WTC11 (cell line): ENCODE measurements at regions not wholly inside any gene's neighbourhood (a gene's known extent, or its start where the extent isn't known, plus 50 kb on each side); places are given as distances from the start of the nearest gene placed in this dataset.

Experiments used
- ATAC-seq: fragments of 200-7000 bp; cut with Tn5 transposase; 2 replicates; pipeline ENCODE4 v1.10.0; 2021; ENCODE audit warnings: mild to moderate bottlenecking, moderate library complexity
- CTCF ChIA-PET: fragments of 300-600 bp; sonication (Branson Sonifier 250); formaldehyde crosslinking; loops from one replicate; lab custom pipeline; 2021; ENCODE audit warnings: antibody characterized with exemption; lab: Charles Lee
- POLR2A ChIA-PET: fragments of 350-600 bp; sonication (Branson Sonifier 250); formaldehyde crosslinking; loops from one replicate; lab custom pipeline; 2021; ENCODE audit warnings: antibody characterized with exemption; lab: Charles Lee
- DNase-seq: peaks from one replicate; pipeline ENCODE4 v3.0.0; 2021; ENCODE audit warnings: low spot score
- H3K27ac Mint-ChIP-seq: 2 replicates; pipeline ENCODE4 v1.8.0; 2021; ENCODE audit warnings: mixed read lengths
- H3K27me3 Mint-ChIP-seq: 2 replicates; pipeline ENCODE4 v1.8.0; 2021; ENCODE audit warnings: low read depth, mild to moderate bottlenecking, moderate library complexity, mixed read lengths
- H3K36me3 Mint-ChIP-seq: 2 replicates; pipeline ENCODE4 v1.8.0; 2021; ENCODE audit warnings: mixed read lengths
- H3K4me1 Mint-ChIP-seq: 2 replicates; pipeline ENCODE4 v1.8.0; 2022; ENCODE audit warnings: mixed read lengths
- H3K4me3 Mint-ChIP-seq: 2 replicates; pipeline ENCODE4 v1.8.0; 2021; ENCODE audit warnings: mild to moderate bottlenecking, moderate library complexity, mixed read lengths
- H3K9me3 Mint-ChIP-seq: 2 replicates; pipeline ENCODE4 v1.8.0; 2021; ENCODE audit warnings: mixed read lengths
- CREB1 ChIP-seq: sonication (generic); formaldehyde crosslinking; IDR thresholded peaks from 2 replicates; pipeline ENCODE4 v1.8.0; 2023; ENCODE audit warnings: mild to moderate bottlenecking, missing genetic modification reagents
- CREM ChIP-seq: sonication (generic); formaldehyde crosslinking; IDR thresholded peaks from 2 replicates; pipeline ENCODE4 v1.8.1; 2022; ENCODE audit warnings: mild to moderate bottlenecking, missing genetic modification reagents, moderate library complexity
- PRRX2 ChIP-seq: fragments of 250-450 bp; sonication (Bioruptor Pico); IDR thresholded peaks from 2 replicates; pipeline ENCODE4 v1.8.0; 2021; ENCODE audit warnings: mild to moderate bottlenecking
- ZNF263 ChIP-seq: sonication (generic); formaldehyde crosslinking; IDR thresholded peaks from 2 replicates; pipeline ENCODE4 v1.8.1; 2022; ENCODE audit warnings: low read depth, mild to moderate bottlenecking, moderate library complexity, missing genetic modification reagents
- TF ChIP-seq, protein P1 (sequence below): fragments of 250-450 bp; sonication (Bioruptor Pico); IDR thresholded peaks from 2 replicates; pipeline ENCODE4 v1.9.0; 2021; ENCODE audit warnings: mild to moderate bottlenecking, borderline replicate concordance
- TF ChIP-seq, protein P2 (sequence below): sonication (generic); formaldehyde crosslinking; IDR thresholded peaks from 2 replicates; pipeline ENCODE4 v1.8.1; 2023; ENCODE audit warnings: mild to moderate bottlenecking, missing genetic modification reagents
- TF ChIP-seq, protein P3 (sequence below): sonication (generic); formaldehyde crosslinking; IDR thresholded peaks from 2 replicates; pipeline ENCODE4 v1.8.0; 2023; ENCODE audit warnings: mild to moderate bottlenecking, missing genetic modification reagents
- TF ChIP-seq, protein P4 (sequence below): sonication (generic); formaldehyde crosslinking; IDR thresholded peaks from 2 replicates; pipeline ENCODE4 v1.8.1; 2023; ENCODE audit warnings: mild to moderate bottlenecking, missing genetic modification reagents, moderate library complexity
- TF ChIP-seq, protein P5 (sequence below): sonication (generic); formaldehyde crosslinking; IDR thresholded peaks from 2 replicates; pipeline ENCODE4 v1.8.1; 2023; ENCODE audit warnings: mild to moderate bottlenecking, missing genetic modification reagents
- TF ChIP-seq, protein P6 (sequence below): sonication (generic); formaldehyde crosslinking; conservative IDR thresholded peaks from 2 replicates; pipeline ENCODE4 v1.8.1; 2023; ENCODE audit warnings: mild to moderate bottlenecking, low read depth, missing genetic modification reagents, moderate library complexity
- TF ChIP-seq, protein P7 (sequence below): fragments of 250-450 bp; sonication (Bioruptor Pico); IDR thresholded peaks from 2 replicates; pipeline ENCODE4 v1.9.0; 2021; ENCODE audit warnings: moderate library complexity, mild to moderate bottlenecking, inconsistent platforms, borderline replicate concordance
- TF ChIP-seq, protein P8 (sequence below): sonication (generic); formaldehyde crosslinking; IDR thresholded peaks from 2 replicates; pipeline ENCODE4 v1.8.1; 2022; ENCODE audit warnings: missing genetic modification reagents, borderline replicate concordance
- TF ChIP-seq, protein P9 (sequence below): sonication (generic); formaldehyde crosslinking; IDR thresholded peaks from 2 replicates; pipeline ENCODE4 v1.8.1; 2023; ENCODE audit warnings: mild to moderate bottlenecking, moderate library complexity, missing genetic modification reagents
- TF ChIP-seq, protein P10 (sequence below): sonication (generic); formaldehyde crosslinking; IDR thresholded peaks from 2 replicates; pipeline ENCODE4 v1.8.0; 2022; ENCODE audit warnings: mild to moderate bottlenecking, missing genetic modification reagents
- TF ChIP-seq, protein P11 (sequence below): sonication (generic); formaldehyde crosslinking; conservative IDR thresholded peaks from 2 replicates; pipeline ENCODE4 v1.8.1; 2022; ENCODE audit warnings: mild to moderate bottlenecking, missing genetic modification reagents
- TF ChIP-seq, protein P12 (sequence below): sonication (generic); formaldehyde crosslinking; IDR thresholded peaks from 2 replicates; pipeline ENCODE4 v1.8.1; 2022; ENCODE audit warnings: mild to moderate bottlenecking, moderate library complexity, missing genetic modification reagents

DNA sequence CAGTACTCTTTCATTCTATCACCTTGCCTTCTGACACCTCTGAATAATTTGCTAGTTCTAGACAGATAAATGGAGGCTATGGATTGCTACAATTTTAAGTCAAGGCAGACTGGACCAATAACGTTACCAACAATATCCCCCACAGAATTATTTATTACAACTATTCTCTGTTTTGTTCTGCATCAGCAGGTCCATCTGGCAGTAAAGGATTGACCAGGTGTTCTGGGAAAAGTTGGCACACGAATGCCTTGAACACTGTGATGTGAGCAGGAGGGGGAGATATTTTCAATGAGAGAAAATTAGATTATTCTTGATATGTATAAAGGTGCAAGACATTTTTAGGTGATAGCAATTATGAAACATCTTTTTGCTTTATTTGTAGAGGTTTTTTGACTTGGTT is 718.8 kb upstream of the TMPRSS15 start:
- ATAC-seq (no peak), DNase-seq (no peak)
- H3K27me3 Mint-ChIP-seq: peaks cover 34% of the 10 kb centered on the region
- 0 out of 2 replicates have a peak, but pooled peaks cover 6% of the 10 kb centered on the region for H3K36me3 Mint-ChIP-seq
- ChIA-PET POLR2A (no interaction called here), CTCF (no interaction called here)
- H3K4me3 Mint-ChIP-seq: no peak overlapping the region
- H3K4me1 Mint-ChIP-seq: peaks cover 50% of the 10 kb centered on the region
- peaks cover 14% of the 10 kb centered on the region for H3K9me3 Mint-ChIP-seq
- TF ChIP-seq ZNF263 (CRISPR knock-in tag): no peak
- TF ChIP-seq CREM (CRISPR knock-in tag): no peak
- TF ChIP-seq, protein P1, sequence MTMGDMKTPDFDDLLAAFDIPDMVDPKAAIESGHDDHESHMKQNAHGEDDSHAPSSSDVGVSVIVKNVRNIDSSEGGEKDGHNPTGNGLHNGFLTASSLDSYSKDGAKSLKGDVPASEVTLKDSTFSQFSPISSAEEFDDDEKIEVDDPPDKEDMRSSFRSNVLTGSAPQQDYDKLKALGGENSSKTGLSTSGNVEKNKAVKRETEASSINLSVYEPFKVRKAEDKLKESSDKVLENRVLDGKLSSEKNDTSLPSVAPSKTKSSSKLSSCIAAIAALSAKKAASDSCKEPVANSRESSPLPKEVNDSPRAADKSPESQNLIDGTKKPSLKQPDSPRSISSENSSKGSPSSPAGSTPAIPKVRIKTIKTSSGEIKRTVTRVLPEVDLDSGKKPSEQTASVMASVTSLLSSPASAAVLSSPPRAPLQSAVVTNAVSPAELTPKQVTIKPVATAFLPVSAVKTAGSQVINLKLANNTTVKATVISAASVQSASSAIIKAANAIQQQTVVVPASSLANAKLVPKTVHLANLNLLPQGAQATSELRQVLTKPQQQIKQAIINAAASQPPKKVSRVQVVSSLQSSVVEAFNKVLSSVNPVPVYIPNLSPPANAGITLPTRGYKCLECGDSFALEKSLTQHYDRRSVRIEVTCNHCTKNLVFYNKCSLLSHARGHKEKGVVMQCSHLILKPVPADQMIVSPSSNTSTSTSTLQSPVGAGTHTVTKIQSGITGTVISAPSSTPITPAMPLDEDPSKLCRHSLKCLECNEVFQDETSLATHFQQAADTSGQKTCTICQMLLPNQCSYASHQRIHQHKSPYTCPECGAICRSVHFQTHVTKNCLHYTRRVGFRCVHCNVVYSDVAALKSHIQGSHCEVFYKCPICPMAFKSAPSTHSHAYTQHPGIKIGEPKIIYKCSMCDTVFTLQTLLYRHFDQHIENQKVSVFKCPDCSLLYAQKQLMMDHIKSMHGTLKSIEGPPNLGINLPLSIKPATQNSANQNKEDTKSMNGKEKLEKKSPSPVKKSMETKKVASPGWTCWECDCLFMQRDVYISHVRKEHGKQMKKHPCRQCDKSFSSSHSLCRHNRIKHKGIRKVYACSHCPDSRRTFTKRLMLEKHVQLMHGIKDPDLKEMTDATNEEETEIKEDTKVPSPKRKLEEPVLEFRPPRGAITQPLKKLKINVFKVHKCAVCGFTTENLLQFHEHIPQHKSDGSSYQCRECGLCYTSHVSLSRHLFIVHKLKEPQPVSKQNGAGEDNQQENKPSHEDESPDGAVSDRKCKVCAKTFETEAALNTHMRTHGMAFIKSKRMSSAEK: no peak
- TF ChIP-seq, protein P2, sequence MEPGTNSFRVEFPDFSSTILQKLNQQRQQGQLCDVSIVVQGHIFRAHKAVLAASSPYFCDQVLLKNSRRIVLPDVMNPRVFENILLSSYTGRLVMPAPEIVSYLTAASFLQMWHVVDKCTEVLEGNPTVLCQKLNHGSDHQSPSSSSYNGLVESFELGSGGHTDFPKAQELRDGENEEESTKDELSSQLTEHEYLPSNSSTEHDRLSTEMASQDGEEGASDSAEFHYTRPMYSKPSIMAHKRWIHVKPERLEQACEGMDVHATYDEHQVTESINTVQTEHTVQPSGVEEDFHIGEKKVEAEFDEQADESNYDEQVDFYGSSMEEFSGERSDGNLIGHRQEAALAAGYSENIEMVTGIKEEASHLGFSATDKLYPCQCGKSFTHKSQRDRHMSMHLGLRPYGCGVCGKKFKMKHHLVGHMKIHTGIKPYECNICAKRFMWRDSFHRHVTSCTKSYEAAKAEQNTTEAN (CRISPR knock-in tag): no peak
- TF ChIP-seq, protein P3, sequence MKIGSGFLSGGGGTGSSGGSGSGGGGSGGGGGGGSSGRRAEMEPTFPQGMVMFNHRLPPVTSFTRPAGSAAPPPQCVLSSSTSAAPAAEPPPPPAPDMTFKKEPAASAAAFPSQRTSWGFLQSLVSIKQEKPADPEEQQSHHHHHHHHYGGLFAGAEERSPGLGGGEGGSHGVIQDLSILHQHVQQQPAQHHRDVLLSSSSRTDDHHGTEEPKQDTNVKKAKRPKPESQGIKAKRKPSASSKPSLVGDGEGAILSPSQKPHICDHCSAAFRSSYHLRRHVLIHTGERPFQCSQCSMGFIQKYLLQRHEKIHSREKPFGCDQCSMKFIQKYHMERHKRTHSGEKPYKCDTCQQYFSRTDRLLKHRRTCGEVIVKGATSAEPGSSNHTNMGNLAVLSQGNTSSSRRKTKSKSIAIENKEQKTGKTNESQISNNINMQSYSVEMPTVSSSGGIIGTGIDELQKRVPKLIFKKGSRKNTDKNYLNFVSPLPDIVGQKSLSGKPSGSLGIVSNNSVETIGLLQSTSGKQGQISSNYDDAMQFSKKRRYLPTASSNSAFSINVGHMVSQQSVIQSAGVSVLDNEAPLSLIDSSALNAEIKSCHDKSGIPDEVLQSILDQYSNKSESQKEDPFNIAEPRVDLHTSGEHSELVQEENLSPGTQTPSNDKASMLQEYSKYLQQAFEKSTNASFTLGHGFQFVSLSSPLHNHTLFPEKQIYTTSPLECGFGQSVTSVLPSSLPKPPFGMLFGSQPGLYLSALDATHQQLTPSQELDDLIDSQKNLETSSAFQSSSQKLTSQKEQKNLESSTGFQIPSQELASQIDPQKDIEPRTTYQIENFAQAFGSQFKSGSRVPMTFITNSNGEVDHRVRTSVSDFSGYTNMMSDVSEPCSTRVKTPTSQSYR (CRISPR knock-in tag): no peak
- TF ChIP-seq, protein P4, sequence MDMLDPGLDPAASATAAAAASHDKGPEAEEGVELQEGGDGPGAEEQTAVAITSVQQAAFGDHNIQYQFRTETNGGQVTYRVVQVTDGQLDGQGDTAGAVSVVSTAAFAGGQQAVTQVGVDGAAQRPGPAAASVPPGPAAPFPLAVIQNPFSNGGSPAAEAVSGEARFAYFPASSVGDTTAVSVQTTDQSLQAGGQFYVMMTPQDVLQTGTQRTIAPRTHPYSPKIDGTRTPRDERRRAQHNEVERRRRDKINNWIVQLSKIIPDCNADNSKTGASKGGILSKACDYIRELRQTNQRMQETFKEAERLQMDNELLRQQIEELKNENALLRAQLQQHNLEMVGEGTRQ (CRISPR knock-in tag): no peak
- TF ChIP-seq, protein P5, sequence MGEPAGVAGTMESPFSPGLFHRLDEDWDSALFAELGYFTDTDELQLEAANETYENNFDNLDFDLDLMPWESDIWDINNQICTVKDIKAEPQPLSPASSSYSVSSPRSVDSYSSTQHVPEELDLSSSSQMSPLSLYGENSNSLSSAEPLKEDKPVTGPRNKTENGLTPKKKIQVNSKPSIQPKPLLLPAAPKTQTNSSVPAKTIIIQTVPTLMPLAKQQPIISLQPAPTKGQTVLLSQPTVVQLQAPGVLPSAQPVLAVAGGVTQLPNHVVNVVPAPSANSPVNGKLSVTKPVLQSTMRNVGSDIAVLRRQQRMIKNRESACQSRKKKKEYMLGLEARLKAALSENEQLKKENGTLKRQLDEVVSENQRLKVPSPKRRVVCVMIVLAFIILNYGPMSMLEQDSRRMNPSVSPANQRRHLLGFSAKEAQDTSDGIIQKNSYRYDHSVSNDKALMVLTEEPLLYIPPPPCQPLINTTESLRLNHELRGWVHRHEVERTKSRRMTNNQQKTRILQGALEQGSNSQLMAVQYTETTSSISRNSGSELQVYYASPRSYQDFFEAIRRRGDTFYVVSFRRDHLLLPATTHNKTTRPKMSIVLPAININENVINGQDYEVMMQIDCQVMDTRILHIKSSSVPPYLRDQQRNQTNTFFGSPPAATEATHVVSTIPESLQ (CRISPR knock-in tag): no peak
- TF ChIP-seq, protein P6, sequence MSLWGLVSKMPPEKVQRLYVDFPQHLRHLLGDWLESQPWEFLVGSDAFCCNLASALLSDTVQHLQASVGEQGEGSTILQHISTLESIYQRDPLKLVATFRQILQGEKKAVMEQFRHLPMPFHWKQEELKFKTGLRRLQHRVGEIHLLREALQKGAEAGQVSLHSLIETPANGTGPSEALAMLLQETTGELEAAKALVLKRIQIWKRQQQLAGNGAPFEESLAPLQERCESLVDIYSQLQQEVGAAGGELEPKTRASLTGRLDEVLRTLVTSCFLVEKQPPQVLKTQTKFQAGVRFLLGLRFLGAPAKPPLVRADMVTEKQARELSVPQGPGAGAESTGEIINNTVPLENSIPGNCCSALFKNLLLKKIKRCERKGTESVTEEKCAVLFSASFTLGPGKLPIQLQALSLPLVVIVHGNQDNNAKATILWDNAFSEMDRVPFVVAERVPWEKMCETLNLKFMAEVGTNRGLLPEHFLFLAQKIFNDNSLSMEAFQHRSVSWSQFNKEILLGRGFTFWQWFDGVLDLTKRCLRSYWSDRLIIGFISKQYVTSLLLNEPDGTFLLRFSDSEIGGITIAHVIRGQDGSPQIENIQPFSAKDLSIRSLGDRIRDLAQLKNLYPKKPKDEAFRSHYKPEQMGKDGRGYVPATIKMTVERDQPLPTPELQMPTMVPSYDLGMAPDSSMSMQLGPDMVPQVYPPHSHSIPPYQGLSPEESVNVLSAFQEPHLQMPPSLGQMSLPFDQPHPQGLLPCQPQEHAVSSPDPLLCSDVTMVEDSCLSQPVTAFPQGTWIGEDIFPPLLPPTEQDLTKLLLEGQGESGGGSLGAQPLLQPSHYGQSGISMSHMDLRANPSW: no peak
- TF ChIP-seq CREB1 (CRISPR knock-in tag): no peak
- TF ChIP-seq, protein P7, sequence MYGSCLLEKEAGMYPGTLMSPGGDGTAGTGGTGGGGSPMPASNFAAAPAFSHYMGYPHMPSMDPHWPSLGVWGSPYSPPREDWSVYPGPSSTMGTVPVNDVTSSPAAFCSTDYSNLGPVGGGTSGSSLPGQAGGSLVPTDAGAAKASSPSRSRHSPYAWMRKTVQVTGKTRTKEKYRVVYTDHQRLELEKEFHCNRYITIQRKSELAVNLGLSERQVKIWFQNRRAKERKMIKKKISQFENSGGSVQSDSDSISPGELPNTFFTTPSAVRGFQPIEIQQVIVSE (CRISPR knock-in tag): no peak
- TF ChIP-seq, protein P8, sequence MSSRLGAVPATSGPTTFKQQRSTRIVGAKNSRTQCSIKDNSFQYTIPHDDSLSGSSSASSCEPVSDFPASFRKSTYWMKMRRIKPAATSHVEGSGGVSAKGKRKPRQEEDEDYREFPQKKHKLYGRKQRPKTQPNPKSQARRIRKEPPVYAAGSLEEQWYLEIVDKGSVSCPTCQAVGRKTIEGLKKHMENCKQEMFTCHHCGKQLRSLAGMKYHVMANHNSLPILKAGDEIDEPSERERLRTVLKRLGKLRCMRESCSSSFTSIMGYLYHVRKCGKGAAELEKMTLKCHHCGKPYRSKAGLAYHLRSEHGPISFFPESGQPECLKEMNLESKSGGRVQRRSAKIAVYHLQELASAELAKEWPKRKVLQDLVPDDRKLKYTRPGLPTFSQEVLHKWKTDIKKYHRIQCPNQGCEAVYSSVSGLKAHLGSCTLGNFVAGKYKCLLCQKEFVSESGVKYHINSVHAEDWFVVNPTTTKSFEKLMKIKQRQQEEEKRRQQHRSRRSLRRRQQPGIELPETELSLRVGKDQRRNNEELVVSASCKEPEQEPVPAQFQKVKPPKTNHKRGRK: no peak
- TF ChIP-seq PRRX2 (CRISPR knock-in tag): no peak
- TF ChIP-seq, protein P9, sequence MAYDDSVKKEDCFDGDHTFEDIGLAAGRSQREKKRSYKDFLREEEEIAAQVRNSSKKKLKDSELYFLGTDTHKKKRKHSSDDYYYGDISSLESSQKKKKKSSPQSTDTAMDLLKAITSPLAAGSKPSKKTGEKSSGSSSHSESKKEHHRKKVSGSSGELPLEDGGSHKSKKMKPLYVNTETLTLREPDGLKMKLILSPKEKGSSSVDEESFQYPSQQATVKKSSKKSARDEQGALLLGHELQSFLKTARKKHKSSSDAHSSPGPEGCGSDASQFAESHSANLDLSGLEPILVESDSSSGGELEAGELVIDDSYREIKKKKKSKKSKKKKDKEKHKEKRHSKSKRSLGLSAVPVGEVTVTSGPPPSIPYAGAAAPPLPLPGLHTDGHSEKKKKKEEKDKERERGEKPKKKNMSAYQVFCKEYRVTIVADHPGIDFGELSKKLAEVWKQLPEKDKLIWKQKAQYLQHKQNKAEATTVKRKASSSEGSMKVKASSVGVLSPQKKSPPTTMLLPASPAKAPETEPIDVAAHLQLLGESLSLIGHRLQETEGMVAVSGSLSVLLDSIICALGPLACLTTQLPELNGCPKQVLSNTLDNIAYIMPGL (CRISPR knock-in tag): no peak
- TF ChIP-seq, protein P10, sequence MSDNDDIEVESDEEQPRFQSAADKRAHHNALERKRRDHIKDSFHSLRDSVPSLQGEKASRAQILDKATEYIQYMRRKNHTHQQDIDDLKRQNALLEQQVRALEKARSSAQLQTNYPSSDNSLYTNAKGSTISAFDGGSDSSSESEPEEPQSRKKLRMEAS (CRISPR knock-in tag): no peak
- TF ChIP-seq, protein P11, sequence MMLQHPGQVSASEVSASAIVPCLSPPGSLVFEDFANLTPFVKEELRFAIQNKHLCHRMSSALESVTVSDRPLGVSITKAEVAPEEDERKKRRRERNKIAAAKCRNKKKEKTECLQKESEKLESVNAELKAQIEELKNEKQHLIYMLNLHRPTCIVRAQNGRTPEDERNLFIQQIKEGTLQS (CRISPR knock-in tag): no peak
- TF ChIP-seq, protein P12, sequence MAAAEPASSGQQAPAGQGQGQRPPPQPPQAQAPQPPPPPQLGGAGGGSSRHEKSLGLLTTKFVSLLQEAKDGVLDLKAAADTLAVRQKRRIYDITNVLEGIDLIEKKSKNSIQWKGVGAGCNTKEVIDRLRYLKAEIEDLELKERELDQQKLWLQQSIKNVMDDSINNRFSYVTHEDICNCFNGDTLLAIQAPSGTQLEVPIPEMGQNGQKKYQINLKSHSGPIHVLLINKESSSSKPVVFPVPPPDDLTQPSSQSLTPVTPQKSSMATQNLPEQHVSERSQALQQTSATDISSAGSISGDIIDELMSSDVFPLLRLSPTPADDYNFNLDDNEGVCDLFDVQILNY (CRISPR knock-in tag): no peak
- H3K27ac Mint-ChIP-seq: no peak overlapping the region
